ENCODE measurements at regions not wholly inside any gene's neighbourhood (a gene's known extent, or its start where the extent isn't known, plus 50 kb on each side); places are given as distances from the start of the nearest gene placed in this dataset.

GRCh38 chr18:46338205-46338604 lies 234.0 kb downstream of the HAUS1 start:
- CTCF ChIA-PET, result interaction anchor here (1.2 kb wide), 1 partner anchor 165 kb away, joined by 3 read pairs; a partner anchor contains a TSS
- Histone ChIP-seq H3K27ac (no peak overlapping the region), H3K9me3 (no peaks in the 10 kb centered on the region), H3K4me3 (no peak overlapping the region), H3K4me2 (no peak overlapping the region), H3K4me1 (no peaks in the 10 kb centered on the region)
- no peak for TF ChIP-seq TFCP2L1 (CRISPR knock-in tag; IDR thresholded peaks at IDR 0.05)
- no peak for TF ChIP-seq RARB (CRISPR knock-in tag; IDR thresholded peaks at IDR 0.05)
- no peak for TF ChIP-seq HOXB13 (CRISPR knock-in tag; IDR thresholded peaks at IDR 0.05; ENCODE audit: low read depth)
- TF ChIP-seq RNF2 (IDR thresholded peaks at IDR 0.05; ENCODE audit: borderline replicate concordance, low read depth), result no peak
- TF ChIP-seq TP53 (CRISPR knock-in tag; IDR thresholded peaks at IDR 0.05), result no peak
- no peak for TF ChIP-seq HDAC2 (IDR thresholded peaks at IDR 0.05)
- TF ChIP-seq POLR2AphosphoS2 (conservative IDR thresholded peaks at IDR 0.05; ENCODE audit: low read length), result no peak
- no peak for TF ChIP-seq PBX3 (IDR thresholded peaks at IDR 0.05)
- no peak for TF ChIP-seq KDM1A (IDR thresholded peaks at IDR 0.05; ENCODE audit: low read depth)
- POLR2A ChIA-PET, result no interaction called here
- 59% methylated on average over 2 of the region's 2 CpGs for WGBS (ENCODE audit: missing lambda C conversion rate)
- no peak for ATAC-seq
- no peak for FAIRE-seq
- no peak for DNase-seq (ENCODE audit: low read depth in 1 of 2, low spot score in 1 of 2)

- H3K4me2 ChIP-seq, result no peak overlapping the region
- H3K4me3 ChIP-seq, result no peak overlapping the region
- DNase-seq (ENCODE audit: low read depth in 1 of 2, low spot score in 1 of 2) (no peak), FAIRE-seq (no peak), ATAC-seq (no peak)
- WGBS (ENCODE audit: missing lambda C conversion rate), result 70% methylated on average over 7 of the region's 7 CpGs
- POLR2A ChIA-PET, result no interaction called here
- no peak overlapping the region for H3K27ac ChIP-seq
- H3K4me1 ChIP-seq, result no peaks in the 10 kb centered on the region
- CTCF ChIA-PET, result no interaction called here
- H3K9me3 ChIP-seq, result no peaks in the 10 kb centered on the region
- no peak for TF ChIP-seq ZC3H11A (IDR thresholded peaks at IDR 0.05)
- TF ChIP-seq ESRRA (IDR thresholded peaks at IDR 0.05; ENCODE audit: borderline replicate concordance, low read length), result no peak
- TF ChIP-seq EHMT2 (IDR thresholded peaks at IDR 0.05; ENCODE audit: low read depth), result no peak
- no peak for TF ChIP-seq KDM5A (IDR thresholded peaks at IDR 0.05)
- no peak for TF ChIP-seq REST (IDR thresholded peaks at IDR 0.05)
- no peak for TF ChIP-seq GATA3 (IDR thresholded peaks at IDR 0.05; ENCODE audit: borderline replicate concordance)
Measured at GRCh38 chr18:46338766-46339165, 234.6 kb downstream of the HAUS1 start.

GRCh38 chr18:46340716-46341115 lies 236.5 kb downstream of the HAUS1 start:
- Histone ChIP-seq H3K4me1 (no peaks in the 10 kb centered on the region), H3K27ac (no peak overlapping the region), H3K9me3 (no peaks in the 10 kb centered on the region), H3K4me2 (no peak overlapping the region), H3K4me3 (no peak overlapping the region)
- DNase-seq (ENCODE audit: low read depth in 1 of 2, low spot score in 1 of 2), result no peak
- WGBS (ENCODE audit: missing lambda C conversion rate), result 76% methylated on average over 7 of the region's 7 CpGs
- TF ChIP-seq KDM1A (IDR thresholded peaks at IDR 0.05; ENCODE audit: low read depth), result no peak
- no peak for TF ChIP-seq KDM5A (IDR thresholded peaks at IDR 0.05)
- CTCF ChIA-PET, result no interaction called here
- ATAC-seq, result no peak
- no peak for FAIRE-seq
- POLR2A ChIA-PET, result no interaction called here

GRCh38 chr18:46341986-46342525 lies 237.9 kb downstream of the HAUS1 start:
- WGBS (ENCODE audit: missing lambda C conversion rate), result 51% methylated on average over 4 of the region's 6 CpGs
- FAIRE-seq, result no peak
- Histone ChIP-seq H3K4me2 (no peak overlapping the region), H3K4me3 (no peak overlapping the region), H3K9me3 (no peaks in the 10 kb centered on the region), H3K4me1 (no peaks in the 10 kb centered on the region), H3K27ac (no peak overlapping the region)
- no peak for ATAC-seq
- ChIA-PET CTCF (no interaction called here), POLR2A (no interaction called here)
- no peak for DNase-seq (ENCODE audit: low read depth in 1 of 2, low spot score in 1 of 2)
- TF ChIP-seq HDAC2 (IDR thresholded peaks at IDR 0.05) (no peak), HMGXB4 (CRISPR knock-in tag; IDR thresholded peaks at IDR 0.05; ENCODE audit: borderline replicate concordance) (no peak), RFX5 (IDR thresholded peaks at IDR 0.05) (no peak), PBX3 (IDR thresholded peaks at IDR 0.05) (no peak), CBX2 (IDR thresholded peaks at IDR 0.05; ENCODE audit: borderline replicate concordance, low read depth) (no peak)

Measured in A549 (cell line).